HG03095 (cell line): ENCODE measurements at regions not wholly inside any gene's neighbourhood (a gene's known extent, or its start where the extent isn't known, plus 50 kb on each side); places are given as distances from the start of the nearest gene placed in this dataset.
"Not testable (repeated sequence)": the region's sequence is repeated elsewhere in the genome, so short reads cannot be mapped to it uniquely, and the experiment has no call there.

ENCODE experiments used
- ATAC-seq: cut with Tn5 transposase; IDR thresholded peaks from one replicate; pipeline ENCODE4 v1.9.1; 2021; ENCODE audit warnings: moderate library complexity; ENCODE audit not compliant: unreplicated experiment

DNA sequence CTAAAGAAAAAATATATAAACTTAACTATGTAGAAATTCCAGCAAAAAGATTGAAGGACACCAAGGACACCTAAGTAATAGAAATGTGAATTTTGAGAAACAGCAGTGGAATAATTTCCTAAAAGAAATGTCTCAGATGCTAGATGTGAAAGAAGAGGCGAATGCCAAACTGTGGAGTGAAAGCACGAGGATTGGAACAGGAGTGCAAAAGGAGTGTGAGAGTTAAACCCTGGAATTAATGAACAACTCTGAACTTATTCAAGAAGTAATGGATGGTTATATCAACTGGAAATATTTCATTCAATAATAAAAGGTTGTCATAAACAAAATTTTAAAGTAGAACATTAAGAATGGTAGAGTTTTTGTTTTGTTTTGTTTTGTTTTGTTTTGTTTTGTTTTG lies 78.5 kb upstream of the SGIP1 start:
- ATAC-seq: no peak

DNA sequence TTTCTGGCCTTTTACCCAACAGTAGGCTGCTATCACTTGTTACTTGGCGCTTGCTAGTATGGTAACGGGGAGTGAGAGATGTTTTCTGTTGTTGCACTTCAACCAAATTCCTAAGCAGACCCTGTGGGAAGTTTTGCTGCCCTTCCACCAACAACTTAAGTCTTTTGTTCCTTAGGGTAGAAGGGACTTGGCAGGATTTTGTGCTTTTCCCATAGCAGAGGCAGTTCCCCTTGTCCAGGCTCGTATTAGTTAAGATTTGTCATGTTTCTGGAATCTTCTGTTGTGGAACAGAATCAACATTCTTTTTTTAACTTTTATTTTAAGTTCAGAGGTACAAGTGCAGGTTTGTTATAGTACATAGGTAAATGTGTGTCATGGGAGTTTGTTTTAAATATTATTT lies 73.2 kb upstream of the SGIP1 start:
- no peak for ATAC-seq

DNA sequence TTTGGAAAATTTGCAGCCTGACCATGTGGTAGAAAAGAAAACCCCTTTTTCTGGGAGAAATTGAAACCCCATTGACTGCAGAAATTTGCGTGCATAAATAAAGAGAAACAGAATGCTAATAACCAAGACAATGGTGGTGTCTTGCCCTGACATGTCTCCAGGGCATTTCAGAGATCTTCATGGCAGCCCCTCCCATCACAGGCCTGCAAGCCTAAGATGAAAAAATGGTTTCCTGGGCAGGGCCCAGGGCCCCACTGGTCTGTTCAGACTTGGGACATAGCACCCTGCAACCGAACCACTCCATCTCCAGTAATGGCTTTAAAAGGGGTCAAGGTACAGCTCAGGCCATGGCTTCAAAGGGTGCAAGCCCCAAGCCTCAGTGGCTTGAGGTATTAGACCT lies 71.6 kb upstream of the SGIP1 start:
- ATAC-seq: no peak

DNA sequence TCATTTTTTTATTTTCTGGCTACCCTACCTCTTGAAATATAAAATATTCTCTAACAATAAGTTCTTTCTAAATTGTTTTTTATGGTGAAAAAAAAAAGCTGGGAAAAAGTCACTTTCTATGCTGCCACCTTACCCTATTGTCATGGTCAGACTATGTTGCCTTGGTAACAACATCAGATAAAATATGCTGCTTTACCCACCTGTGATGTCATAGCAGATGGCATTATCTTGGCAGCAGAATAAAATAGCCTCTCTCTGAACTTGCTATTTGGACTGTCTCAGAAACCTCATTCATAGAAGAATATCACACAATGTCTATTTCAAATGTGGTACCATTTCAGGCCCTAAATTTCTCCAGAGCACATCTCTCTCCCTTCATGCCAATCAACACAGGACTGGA lies 69.6 kb upstream of the SGIP1 start:
- no peak for ATAC-seq

DNA sequence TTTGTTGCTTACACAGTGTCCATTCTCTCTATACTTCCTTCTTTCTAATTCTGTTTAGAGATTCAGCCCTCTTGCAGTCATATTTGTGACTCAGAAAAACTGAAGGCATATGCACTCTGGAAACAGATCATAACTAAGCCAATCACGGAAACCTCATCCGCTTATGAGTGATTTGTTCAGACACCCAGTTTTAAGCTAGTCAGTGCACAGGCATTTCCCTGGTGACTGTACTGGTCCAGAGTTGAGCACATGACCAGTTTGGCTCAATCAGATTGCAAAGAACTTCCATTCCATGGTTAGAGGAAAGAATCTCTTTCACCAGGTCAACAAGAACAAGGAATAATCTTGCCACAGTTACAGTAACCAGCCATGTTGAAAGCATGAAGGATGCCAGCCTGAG lies 69.2 kb upstream of the SGIP1 start:
- no peak for ATAC-seq

DNA sequence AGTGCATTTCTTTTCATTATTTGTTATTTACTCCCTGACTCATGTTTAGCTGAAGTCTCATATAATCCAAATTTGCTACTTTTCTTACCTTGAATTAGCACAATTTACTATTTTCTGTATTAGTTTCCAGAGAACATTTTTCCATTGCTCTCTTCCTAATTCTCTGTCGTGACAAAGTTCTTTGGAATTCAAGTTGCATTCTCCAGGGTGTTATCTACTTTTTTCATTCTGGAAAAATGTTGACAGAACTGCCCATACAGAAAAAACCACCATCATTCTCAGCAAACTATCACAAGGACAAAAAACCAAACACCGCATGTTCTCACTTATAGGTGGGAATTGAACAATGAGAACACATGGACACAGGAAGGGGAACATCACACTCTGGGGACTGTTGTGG lies 67.3 kb upstream of the SGIP1 start:
- ATAC-seq: not testable (repeated sequence)

DNA sequence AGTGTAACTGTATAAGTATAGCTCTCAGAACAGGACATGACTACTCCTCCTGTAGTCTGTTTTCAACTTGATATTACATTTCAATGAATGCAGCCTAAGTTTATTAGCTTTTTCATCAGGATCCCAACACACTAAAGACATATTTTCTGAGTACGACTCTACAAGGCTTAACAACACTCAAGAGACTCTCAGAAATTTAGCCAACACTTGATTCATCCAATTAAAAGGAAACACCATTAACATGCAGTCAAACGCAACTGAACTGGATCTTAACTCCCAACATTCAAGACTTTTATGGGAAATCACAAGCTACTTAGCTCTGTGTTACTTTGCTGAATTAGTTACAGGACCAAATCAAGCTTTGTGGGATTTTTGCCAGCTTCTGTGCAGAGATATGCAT lies 65.2 kb upstream of the SGIP1 start:
- no peak for ATAC-seq

DNA sequence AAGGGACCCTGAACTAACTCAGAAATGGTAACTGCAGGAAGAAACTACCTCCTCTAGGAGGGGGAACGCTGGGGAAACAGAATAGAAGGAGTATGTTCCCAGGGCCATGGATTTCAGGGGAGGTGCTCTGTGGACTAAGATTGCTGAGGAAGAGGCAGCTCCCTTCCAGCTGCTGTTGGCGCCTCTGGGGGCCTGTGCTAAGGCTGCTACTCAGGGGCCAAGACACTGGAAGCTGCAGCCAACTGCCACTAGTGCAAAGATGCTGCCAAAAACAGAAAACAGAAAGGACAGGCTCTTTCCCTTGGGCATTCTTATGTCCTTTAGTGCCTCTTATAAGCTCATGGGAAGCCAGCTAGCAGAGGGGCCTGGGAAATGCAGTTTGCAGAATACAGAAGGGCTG lies 58.0 kb upstream of the SGIP1 start:
- ATAC-seq: no peak

DNA sequence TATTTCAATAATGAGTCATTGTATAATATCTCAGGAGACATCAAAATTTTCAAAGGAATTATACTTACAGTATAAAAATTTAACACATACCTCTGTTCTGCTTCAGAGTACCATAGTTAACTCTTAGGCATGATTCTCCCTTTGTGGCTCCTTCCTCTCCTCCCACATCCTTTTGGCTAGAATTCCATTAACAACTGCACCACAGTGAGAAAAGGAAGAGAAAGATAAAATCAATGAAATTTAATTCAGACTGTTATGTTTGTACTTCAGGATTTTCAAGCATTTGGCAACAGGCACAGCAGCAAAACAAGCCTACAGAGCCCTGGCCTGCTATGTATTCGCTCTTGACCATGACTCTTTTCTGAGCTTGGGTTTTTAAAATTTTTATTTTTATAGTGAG lies 57.2 kb upstream of the SGIP1 start:
- no peak for ATAC-seq

DNA sequence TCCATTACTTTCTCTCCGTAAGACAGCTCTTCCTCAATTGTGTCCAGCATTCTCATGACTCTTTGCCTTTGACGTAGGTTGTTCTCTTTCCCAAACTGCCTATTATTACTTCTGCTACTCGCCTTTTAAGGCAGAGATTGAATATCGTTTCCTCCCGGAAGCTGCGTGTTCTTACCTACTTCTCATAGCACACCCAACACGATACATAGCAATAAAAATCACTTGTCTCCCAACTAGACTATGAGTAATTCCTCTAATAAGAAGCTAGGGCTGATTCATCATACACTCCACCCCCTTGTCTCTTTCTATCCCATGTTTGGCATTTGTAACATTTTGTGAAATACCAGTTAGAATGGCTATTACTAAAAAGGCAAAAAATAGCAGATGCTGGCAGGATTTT lies 55.8 kb upstream of the SGIP1 start:
- ATAC-seq: no peak

DNA sequence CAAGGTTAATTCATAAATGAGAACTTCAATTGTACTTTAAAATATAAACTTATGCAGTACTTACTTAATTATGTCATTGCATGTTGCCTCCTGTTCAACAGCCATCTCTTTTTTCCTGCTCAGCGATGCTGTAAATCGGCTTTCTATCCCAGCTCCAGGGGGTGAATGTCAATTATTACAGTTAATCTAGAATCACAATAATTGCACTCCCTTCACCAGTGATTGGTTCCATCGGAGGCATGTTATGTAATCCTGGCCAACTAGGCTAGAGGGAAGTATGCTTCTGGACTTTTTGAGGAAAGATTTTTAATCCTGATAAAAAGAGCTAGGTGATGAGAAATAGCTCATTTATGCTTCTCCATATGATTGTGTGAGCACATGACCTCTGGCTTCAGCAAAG lies 53.8 kb upstream of the SGIP1 start:
- no peak for ATAC-seq

DNA sequence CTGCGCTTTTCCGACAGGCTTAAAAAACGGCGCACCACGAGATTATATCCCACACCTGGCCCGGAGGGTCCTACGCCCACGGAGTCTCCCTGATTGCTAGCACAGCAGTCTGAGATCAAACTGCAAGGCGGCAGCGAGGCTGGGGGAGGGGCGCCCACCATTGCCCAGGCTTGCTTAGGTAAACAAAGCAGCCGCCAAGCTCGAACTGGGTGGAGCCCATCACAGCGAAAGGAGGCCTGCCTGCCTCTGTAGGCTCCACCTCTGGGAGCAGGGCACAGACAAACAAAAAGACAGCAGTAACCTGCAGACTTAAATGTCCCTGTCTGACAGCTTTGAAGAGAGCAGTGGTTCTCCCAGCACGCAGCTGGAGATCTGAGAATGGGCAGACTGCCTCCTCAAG lies 52.7 kb upstream of the SGIP1 start:
- not testable (repeated sequence) for ATAC-seq
